IMR-90 (cell line): ENCODE measurements at regions not wholly inside any gene's neighbourhood (a gene's known extent, or its start where the extent isn't known, plus 50 kb on each side); places are given as distances from the start of the nearest gene placed in this dataset.

Experiments
- ATAC-seq: fragments of 200-7000 bp; cut with Tn5 transposase; 2 replicates; pipeline ENCODE4 v1.9.1; 2020; ENCODE audit warnings: low read depth, mild to moderate bottlenecking, moderate library complexity
- BruUV-seq: library from RNA; stranded (reverse); fragments of 400-500 nt; replicated peaks from 2 replicates; lab custom pipeline; 2021; lab: Mats Ljungman, UMichigan
- CTCF ChIA-PET: fragments of 300-600 bp; formaldehyde crosslinking; extraction: SDS; loops from one replicate; lab custom pipeline; 2021; ENCODE audit warnings: antibody characterized with exemption; lab: Yijun Ruan, JAX
- POLR2A ChIA-PET: fragments of 300-600 bp; sonication (Branson Sonifier 250); formaldehyde crosslinking; loops from one replicate; lab custom pipeline; 2022; ENCODE audit warnings: antibody characterized with exemption; ENCODE audit not compliant: unreplicated experiment; lab: Charles Lee
- DNase-seq: peaks from one replicate; pipeline ENCODE4 v3.0.0; 2013
- H2AFZ ChIP-seq: replicated peaks from 2 replicates; pipeline ENCODE3; 2013; ENCODE audit warnings: low read length, mild to moderate bottlenecking; ENCODE audit not compliant: poor library complexity
- H2AK5ac ChIP-seq: 2 replicates; pipeline ENCODE4 v1.6.1; 2013; ENCODE audit warnings: low read depth, low read length, inconsistent platforms
- H2AK9ac ChIP-seq: replicated peaks from 2 replicates; pipeline ENCODE3; 2013; ENCODE audit warnings: mild to moderate bottlenecking, low read depth, low read length, moderate library complexity; ENCODE audit not compliant: poor library complexity
- H2BK120ac ChIP-seq: 2 replicates; pipeline ENCODE4 v1.6.1; 2013; ENCODE audit warnings: low read depth, low read length, inconsistent platforms
- H2BK15ac ChIP-seq: 3 replicates; pipeline ENCODE4 v1.6.1; 2013; ENCODE audit warnings: low read depth, low read length, inconsistent platforms
- H2BK20ac ChIP-seq: 2 replicates; pipeline ENCODE4 v1.6.1; 2013; ENCODE audit warnings: low read depth, mild to moderate bottlenecking, inconsistent platforms, low read length, moderate library complexity
- H2BK5ac ChIP-seq: 2 replicates; pipeline ENCODE4 v1.6.1; 2013; ENCODE audit warnings: mild to moderate bottlenecking, low read depth, low read length, inconsistent platforms; ENCODE audit not compliant: poor library complexity, severe bottlenecking
- H3K14ac ChIP-seq: replicated peaks from 2 replicates; pipeline ENCODE4 v1.6.1; 2013; ENCODE audit warnings: low read depth, low read length, inconsistent platforms
- H3K18ac ChIP-seq: 2 replicates; pipeline ENCODE4 v1.6.1; 2013; ENCODE audit warnings: low read depth, low read length, control low read depth
- H3K23ac ChIP-seq: 2 replicates; pipeline ENCODE4 v1.6.1; 2013; ENCODE audit warnings: low read depth, low read length, inconsistent platforms
- H3K27ac ChIP-seq: 2 replicates; pipeline ENCODE4 v1.5.1; 2013; ENCODE audit warnings: mild to moderate bottlenecking, control low read depth, low read length; ENCODE audit not compliant: insufficient read depth
- H3K27me3 ChIP-seq: 2 replicates; pipeline ENCODE4 v1.6.1; 2013; ENCODE audit warnings: low read length; ENCODE audit not compliant: control insufficient read depth, insufficient read depth
- H3K36me3 ChIP-seq: 2 replicates; pipeline ENCODE4 v1.6.1; 2013; ENCODE audit warnings: low read length, mixed read lengths; ENCODE audit not compliant: control insufficient read depth, insufficient read depth
- H3K4ac ChIP-seq: 2 replicates; pipeline ENCODE4 v1.6.1; 2013; ENCODE audit warnings: low read depth, low read length, inconsistent platforms
- H3K4me1 ChIP-seq: 2 replicates; pipeline ENCODE4 v1.6.1; 2013; ENCODE audit warnings: low read length, mixed read lengths; ENCODE audit not compliant: control insufficient read depth, insufficient read depth
- H3K4me2 ChIP-seq: 2 replicates; pipeline ENCODE4 v1.6.1; 2013; ENCODE audit warnings: low read depth, mild to moderate bottlenecking, control low read depth, low read length, moderate library complexity
- H3K4me3 ChIP-seq: 2 replicates; pipeline ENCODE4 v1.5.1; 2013; ENCODE audit warnings: low read depth, mild to moderate bottlenecking, control low read depth, low read length, moderate library complexity; ENCODE audit not compliant: insufficient read depth
- H3K56ac ChIP-seq: 2 replicates; pipeline ENCODE4 v1.6.1; 2013; ENCODE audit warnings: low read length, inconsistent platforms; ENCODE audit not compliant: insufficient read depth; ENCODE audit errors: extremely low read depth
- H3K79me1 ChIP-seq, 2 experiments: 2 replicates each; pipeline ENCODE4 v1.6.1; 2013; ENCODE audit warnings: low read length in 2 of 2, inconsistent platforms in 1 of 2, low read depth in 1 of 2
- H3K9ac ChIP-seq: 2 replicates; pipeline ENCODE4 v1.6.1; 2013; ENCODE audit warnings: low read depth, low read length, control low read depth
- H3K9me1 ChIP-seq: 2 replicates; pipeline ENCODE4 v1.6.1; 2013; ENCODE audit warnings: low read length, inconsistent platforms; ENCODE audit not compliant: insufficient read depth
- H3K9me3 ChIP-seq: 2 replicates; pipeline ENCODE4 v1.6.1; 2013; ENCODE audit warnings: low read length; ENCODE audit not compliant: control insufficient read depth, insufficient read depth
- H4K20me1 ChIP-seq: 2 replicates; pipeline ENCODE4 v1.6.1; 2013; ENCODE audit warnings: low read length, inconsistent platforms; ENCODE audit not compliant: insufficient read depth
- H4K5ac ChIP-seq: 2 replicates; pipeline ENCODE4 v1.6.1; 2013; ENCODE audit warnings: mild to moderate bottlenecking, low read depth, low read length, control low read depth
- H4K8ac ChIP-seq, 2 experiments: 2 replicates each; pipeline ENCODE4 v1.6.1; 2013; ENCODE audit warnings: low read depth in 2 of 2, low read length in 2 of 2, control low read depth in 1 of 2, inconsistent platforms in 1 of 2
- H4K91ac ChIP-seq: 2 replicates; pipeline ENCODE4 v1.6.1; 2013; ENCODE audit warnings: low read depth, low read length, inconsistent platforms; ENCODE audit not compliant: insufficient read depth
- BHLHE40 ChIP-seq: fragments of 150-350 bp; IDR thresholded peaks from 2 replicates; pipeline ENCODE4 v1.6.1; 2016; ENCODE audit warnings: mild to moderate bottlenecking, low read depth, low read length
- CEBPB ChIP-seq: IDR thresholded peaks from 2 replicates; pipeline ENCODE4 v1.6.1; 2012; ENCODE audit warnings: low read depth, low read length, improper control_type of control experiment
- CHD1 ChIP-seq: IDR thresholded peaks from 2 replicates; pipeline ENCODE4 v1.6.1; 2012; ENCODE audit warnings: low read depth, low read length, improper control_type of control experiment
- CTCF ChIP-seq: conservative IDR thresholded peaks from 2 replicates; pipeline ENCODE4 v1.5.1; 2012; ENCODE audit warnings: mild to moderate bottlenecking, low read depth, low read length, improper control_type of control experiment
- ELK1 ChIP-seq: fragments of 150-350 bp; IDR thresholded peaks from 2 replicates; pipeline ENCODE4 v1.6.1; 2016; ENCODE audit warnings: low read depth, mild to moderate bottlenecking, low read length, moderate library complexity, borderline replicate concordance
- FOS ChIP-seq: fragments of 150-350 bp; IDR thresholded peaks from 2 replicates; pipeline ENCODE4 v1.6.1; 2016; ENCODE audit warnings: low read depth, low read length
- MAFK ChIP-seq: IDR thresholded peaks from 2 replicates; pipeline ENCODE4 v1.6.1; 2012; ENCODE audit warnings: low read depth, low read length, improper control_type of control experiment
- MAZ ChIP-seq: IDR thresholded peaks from 2 replicates; pipeline ENCODE4 v1.6.1; 2012; ENCODE audit warnings: low read depth, mild to moderate bottlenecking, low read length, improper control_type of control experiment, moderate library complexity, borderline replicate concordance
- MXI1 ChIP-seq: IDR thresholded peaks from 2 replicates; pipeline ENCODE4 v1.6.1; 2012; ENCODE audit warnings: low read depth, mild to moderate bottlenecking, low read length, moderate library complexity, borderline replicate concordance
- NFE2L2 ChIP-seq: fragments of 150-350 bp; IDR thresholded peaks from 2 replicates; pipeline ENCODE4 v1.6.1; 2016; ENCODE audit warnings: low read depth, mild to moderate bottlenecking, low read length
- POLR2A ChIP-seq: IDR thresholded peaks from 2 replicates; pipeline ENCODE4 v1.6.1; 2012; ENCODE audit warnings: mild to moderate bottlenecking, low read depth, low read length
- RAD21 ChIP-seq: IDR thresholded peaks from 2 replicates; pipeline ENCODE4 v1.6.1; 2012; ENCODE audit warnings: low read length, improper control_type of control experiment
- RCOR1 ChIP-seq: IDR thresholded peaks from 2 replicates; pipeline ENCODE4 v1.6.1; 2012; ENCODE audit warnings: mild to moderate bottlenecking, low read length, improper control_type of control experiment; ENCODE audit not compliant: insufficient replicate concordance
- RFX5 ChIP-seq: IDR thresholded peaks from 2 replicates; pipeline ENCODE4 v1.8.0; 2012; ENCODE audit warnings: low read depth, mild to moderate bottlenecking, low read length, moderate library complexity
- SMC3 ChIP-seq: fragments of 150-350 bp; IDR thresholded peaks from 2 replicates; pipeline ENCODE4 v1.6.1; 2016; ENCODE audit warnings: low read depth, mild to moderate bottlenecking, antibody characterized with exemption, low read length, moderate library complexity
- USF2 ChIP-seq: fragments of 150-350 bp; IDR thresholded peaks from 2 replicates; pipeline ENCODE4 v1.6.1; 2017; ENCODE audit warnings: mild to moderate bottlenecking, antibody characterized with exemption, low read length, low read depth
- WGBS, 2 experiments: methylation state at CpG; one replicate each; pipeline versions ENCODE4 v1.1.5 to v1.1.7; 2013; ENCODE audit warnings: missing lambda C conversion rate in 2 of 2; ENCODE audit not compliant: insufficient read length in 1 of 2; ENCODE audit errors: extremely low coverage in 2 of 2; 5-methylcytosine and 5-hydroxymethylcytosine counted together
- dilution Hi-C: fragments of 300-500 bp; cut with HindIII; formaldehyde crosslinking; loops from one replicate; pipeline ENCODE4 v1.14.3; 2018; ENCODE audit warnings: low sequenced_read_pairs; ENCODE audit not compliant: unreplicated experiment
- in situ Hi-C: fragments of 300-500 bp; cut with MboI; formaldehyde crosslinking; loops from 3 replicates; pipeline ENCODE4 v1.14.3; 2019; ENCODE audit warnings: low sequenced_read_pairs, inconsistent platforms, mixed read lengths
- intact Hi-C: fragments of 100-400 bp; cut with micrococcal nuclease; formaldehyde crosslinking; loops from 2 replicates; pipeline ENCODE4 v1.10.0; 2022

- Histone ChIP-seq H3K14ac (no peak overlapping the region), H2BK15ac (no peak overlapping the region), H3K4me2 (no peak overlapping the region), H3K27me3 (no peaks in the 10 kb centered on the region), H3K9me3 (no peaks in the 10 kb centered on the region), H2AFZ (no peak overlapping the region), H3K36me3 (no peaks in the 10 kb centered on the region), H4K91ac (no peak overlapping the region), H3K23ac (no peak overlapping the region), H3K4me3 (no peak overlapping the region), H3K9me1 (no peaks in the 10 kb centered on the region), H2BK120ac (no peak overlapping the region), H2AK9ac (no peak overlapping the region), H3K18ac (no peak overlapping the region), H3K4me1 (no peaks in the 10 kb centered on the region), H4K5ac (no peak overlapping the region), H3K56ac (no peak overlapping the region), H4K8ac (no peak overlapping the region), H2BK5ac (no peak overlapping the region), H3K27ac (no peak overlapping the region), H3K4ac (no peak overlapping the region), H2AK5ac (no peak overlapping the region), H2BK20ac (no peak overlapping the region), H3K9ac (no peak overlapping the region), H4K20me1 (no peaks in the 10 kb centered on the region), H3K79me1 (no peaks in the 10 kb centered on the region)
- TF ChIP-seq USF2: no peak
- no peak for TF ChIP-seq RAD21
- no peak for TF ChIP-seq NFE2L2
- TF ChIP-seq CEBPB: no peak
- TF ChIP-seq CHD1: no peak
- no peak for TF ChIP-seq POLR2A
- no peak for TF ChIP-seq SMC3
- TF ChIP-seq MAZ: no peak
- TF ChIP-seq CTCF: no peak
- TF ChIP-seq MXI1: no peak
- no peak for TF ChIP-seq ELK1
- TF ChIP-seq MAFK: no peak
- no peak for TF ChIP-seq RFX5
- TF ChIP-seq BHLHE40: no peak
- TF ChIP-seq FOS: no peak
- TF ChIP-seq RCOR1: no peak
- in situ Hi-C loops: no loop called here
- ATAC-seq (no peak), DNase-seq (no peak)
- intact Hi-C loops: no loop called here
- ChIA-PET POLR2A (no interaction called here), CTCF (no interaction called here)
- 33% methylated on average over 2 of the region's 4 CpGs; no CpG with 5 or more reads in 1 of the 2 experiments for WGBS, 2 experiments
- dilution Hi-C loops: no loop called here
- BruUV-seq: no TSS peak
Observed at GRCh38 chr4:35975617-35976355, 268.5 kb downstream of the ARAP2 start.
